DMS 273 treated with DMSO at 0.1 percent for 48 hours (cell line): ENCODE measurements at regions not wholly inside any gene's neighbourhood (a gene's known extent, or its start where the extent isn't known, plus 50 kb on each side); places are given as distances from the start of the nearest gene placed in this dataset.
"Not testable (repeated sequence)": the region's sequence is repeated elsewhere in the genome, so short reads cannot be mapped to it uniquely, and the experiment has no call there.

Source experiments
- DNase-seq: peaks from one replicate; lab custom pipeline; 2025; lab: John Stamatoyannopoulos, UW

- no peak for DNase-seq
Observed at GRCh38 chr6:80504882-80505281, 398.4 kb downstream of the BCKDHB start.

GRCh38 chr6:80503660-80504059 is 397.2 kb downstream of the BCKDHB start:
- no peak for DNase-seq

- no peak for DNase-seq
Observed at GRCh38 chr6:80502871-80503270, 396.4 kb downstream of the BCKDHB start.

- no peak for DNase-seq
Observed at GRCh38 chr6:80501636-80502035, 395.2 kb downstream of the BCKDHB start.

- DNase-seq, result not testable (repeated sequence)
Observed at GRCh38 chr6:80497696-80498486, 391.4 kb downstream of the BCKDHB start.

- no peak for DNase-seq
Observed at GRCh38 chr6:80489911-80490635, 383.6 kb downstream of the BCKDHB start.

GRCh38 chr6:80488190-80488589 is 381.7 kb downstream of the BCKDHB start:
- no peak for DNase-seq

GRCh38 chr6:80485494-80485893 is 379.0 kb downstream of the BCKDHB start:
- DNase-seq, result not testable (repeated sequence)

GRCh38 chr6:80482056-80482455 is 375.6 kb downstream of the BCKDHB start:
- DNase-seq, result no peak

GRCh38 chr6:80480421-80481157 is 374.1 kb downstream of the BCKDHB start:
- no peak for DNase-seq

- no peak for DNase-seq
Observed at GRCh38 chr6:80478030-80478429, 371.6 kb downstream of the BCKDHB start.

- DNase-seq, result no peak
Observed at GRCh38 chr6:80477591-80477990, 371.1 kb downstream of the BCKDHB start.

GRCh38 chr6:80472271-80472670 is 365.8 kb downstream of the BCKDHB start:
- no peak for DNase-seq

GRCh38 chr6:80469977-80470376 is 363.5 kb downstream of the BCKDHB start:
- DNase-seq, result no peak

GRCh38 chr6:80468398-80468797 is 361.9 kb downstream of the BCKDHB start:
- no peak for DNase-seq

- no peak for DNase-seq
Observed at GRCh38 chr6:80467408-80467807, 360.9 kb downstream of the BCKDHB start.

GRCh38 chr6:80466981-80467380 is 360.5 kb downstream of the BCKDHB start:
- no peak for DNase-seq

- no peak for DNase-seq
Observed at GRCh38 chr6:80465513-80465912, 359.0 kb downstream of the BCKDHB start.

- no peak for DNase-seq
Observed at GRCh38 chr6:80464901-80465300, 358.4 kb downstream of the BCKDHB start.

GRCh38 chr6:80463197-80463596 is 356.7 kb downstream of the BCKDHB start:
- no peak for DNase-seq

GRCh38 chr6:80460257-80460865 is 353.9 kb downstream of the BCKDHB start:
- DNase-seq, result no peak

GRCh38 chr6:80457439-80457933 is 351.0 kb downstream of the BCKDHB start:
- peak; percentile 33 for DNase-seq
